Activated naive CD8-positive, alpha-beta T cell treated with anti-CD3 and anti-CD28 coated beads for 36 hours (primary cell): ENCODE measurements at regions not wholly inside any gene's neighbourhood (a gene's known extent, or its start where the extent isn't known, plus 50 kb on each side); places are given as distances from the start of the nearest gene placed in this dataset.
"Not testable (repeated sequence)": the region's sequence is repeated elsewhere in the genome, so short reads cannot be mapped to it uniquely, and the experiment has no call there.

Experiments
- DNase-seq: peaks from one replicate; pipeline ENCODE4 v3.0.0; 2021
- H3K27ac Mint-ChIP-seq: one replicate; pipeline ENCODE4 v1.8.0; 2022; ENCODE audit warnings: mild to moderate bottlenecking, moderate library complexity, mixed read lengths
- H3K27me3 Mint-ChIP-seq: one replicate; pipeline ENCODE4 v1.8.0; 2022; ENCODE audit warnings: mild to moderate bottlenecking, mixed read lengths
- H3K36me3 Mint-ChIP-seq: one replicate; pipeline ENCODE4 v1.8.0; 2021; ENCODE audit warnings: mild to moderate bottlenecking, mixed read lengths
- H3K4me1 Mint-ChIP-seq: one replicate; pipeline ENCODE4 v1.8.0; 2021; ENCODE audit warnings: mixed read lengths
- H3K4me3 Mint-ChIP-seq: one replicate; pipeline ENCODE4 v1.8.0; 2022; ENCODE audit warnings: mild to moderate bottlenecking, moderate library complexity, mixed read lengths
- H3K9me3 Mint-ChIP-seq: one replicate; pipeline ENCODE4 v1.8.0; 2022; ENCODE audit warnings: mixed read lengths

DNA sequence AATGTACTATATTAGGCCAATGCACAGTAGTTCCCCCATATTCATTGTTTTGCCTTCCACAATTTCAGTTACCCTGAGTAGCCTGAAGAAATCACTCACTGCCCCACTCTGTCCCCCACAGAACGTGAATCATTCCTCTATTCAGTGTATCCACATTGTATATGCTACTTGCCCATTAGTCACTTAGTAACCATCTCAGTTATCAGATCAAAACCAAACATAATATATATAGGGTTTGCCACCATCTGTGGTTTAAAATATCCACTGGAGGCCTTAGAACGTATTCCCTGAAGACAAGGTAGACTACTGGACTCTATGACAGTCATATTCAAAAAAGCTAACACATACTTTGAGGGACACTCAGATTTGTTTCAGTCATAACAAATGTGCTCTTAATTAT, 465.7 kb upstream of the RGMB start:
- peaks cover 6% of the 10 kb centered on the region for H3K4me1 Mint-ChIP-seq
- H3K27ac Mint-ChIP-seq, result no peak overlapping the region
- no peak overlapping the region for H3K4me3 Mint-ChIP-seq
- peaks cover 7% of the 10 kb centered on the region for H3K27me3 Mint-ChIP-seq
- DNase-seq, result no peak
- no peaks in the 10 kb centered on the region for H3K36me3 Mint-ChIP-seq
- H3K9me3 Mint-ChIP-seq, result no peaks in the 10 kb centered on the region

DNA sequence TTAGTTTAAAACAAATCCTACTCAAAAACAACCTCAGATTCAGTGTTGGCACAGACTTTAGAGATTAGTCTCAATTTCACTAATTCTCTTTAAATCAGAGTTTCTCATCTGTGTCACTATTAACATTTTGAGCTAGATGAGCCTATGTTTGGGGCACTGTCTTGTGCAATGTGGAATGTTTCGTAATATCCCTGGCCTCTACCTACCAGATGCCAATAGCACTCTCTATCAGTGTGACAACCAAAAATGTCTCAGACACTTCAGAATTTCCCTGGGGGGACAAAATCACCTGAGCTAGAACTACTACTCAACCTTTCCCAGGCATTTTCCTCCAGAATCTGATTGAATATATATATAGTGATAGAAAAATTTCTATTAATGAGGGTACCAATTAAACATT, 465.2 kb upstream of the RGMB start:
- Mint-ChIP-seq H3K36me3 (no peaks in the 10 kb centered on the region), H3K4me1 (peaks cover 6% of the 10 kb centered on the region), H3K27ac (no peak overlapping the region), H3K4me3 (no peak overlapping the region), H3K27me3 (peaks cover 5% of the 10 kb centered on the region), H3K9me3 (no peaks in the 10 kb centered on the region)
- no peak for DNase-seq

DNA sequence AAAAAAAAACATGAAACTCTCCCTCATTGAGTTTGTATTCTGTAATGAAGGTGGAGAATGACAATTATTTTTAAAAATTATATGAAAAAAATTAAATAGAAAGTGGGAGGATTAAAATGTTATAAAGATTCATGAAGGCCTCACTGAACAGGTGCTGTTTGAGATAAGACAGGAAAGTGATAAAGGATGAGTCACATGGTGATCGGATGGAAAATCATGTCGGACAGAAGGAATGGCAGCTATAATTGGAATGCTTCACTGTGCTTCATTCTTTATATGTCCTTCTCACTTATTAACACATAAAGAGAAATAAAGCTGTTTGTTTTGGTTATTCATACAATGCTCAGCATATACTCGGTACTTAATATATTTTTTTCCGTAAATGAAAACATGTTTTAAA, 464.5 kb upstream of the RGMB start:
- Mint-ChIP-seq H3K27me3 (no peaks in the 10 kb centered on the region), H3K27ac (no peak overlapping the region), H3K9me3 (no peaks in the 10 kb centered on the region), H3K4me1 (peaks cover 6% of the 10 kb centered on the region), H3K4me3 (no peak overlapping the region), H3K36me3 (no peaks in the 10 kb centered on the region)
- DNase-seq, result no peak

DNA sequence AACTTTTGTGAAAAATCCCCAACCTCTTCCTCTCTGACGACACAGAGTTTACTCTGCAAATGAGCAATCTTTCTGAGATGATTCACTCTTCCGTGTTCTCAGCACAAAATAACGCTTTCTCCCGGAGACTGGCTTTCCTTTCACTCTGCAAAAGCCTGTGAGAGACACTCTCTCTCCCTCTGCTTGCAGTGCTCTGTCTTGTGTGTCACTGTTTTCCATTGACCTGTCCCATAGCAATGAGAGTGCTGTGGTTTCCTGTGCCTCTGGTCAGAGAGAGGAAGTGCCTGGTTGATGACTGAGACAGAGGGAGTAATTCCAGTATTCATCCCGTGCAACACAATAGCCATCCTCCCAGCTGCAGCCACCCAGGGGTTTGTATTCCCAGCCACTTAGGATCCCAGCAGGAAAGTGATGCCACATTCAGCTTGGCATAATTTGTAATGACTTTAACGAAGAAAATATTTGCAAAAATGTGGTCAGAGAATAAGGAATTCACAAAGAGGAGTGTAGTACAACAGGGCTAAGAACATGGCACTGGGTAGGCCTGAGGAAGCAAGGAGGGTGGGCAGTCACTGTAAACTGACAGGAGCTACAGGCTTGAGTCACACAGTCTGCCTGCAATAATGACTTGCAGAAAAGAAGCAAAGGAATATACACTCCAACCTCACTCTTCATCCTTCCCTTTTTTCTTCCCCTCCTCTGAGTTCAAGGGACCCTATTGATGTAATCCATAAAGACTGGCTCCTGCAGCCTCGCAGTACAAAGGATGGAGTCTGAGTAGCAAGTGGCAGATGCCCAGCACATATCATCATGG, 463.5 kb upstream of the RGMB start:
- peak overlapping the region; percentile 65 for H3K27ac Mint-ChIP-seq
- H3K4me3 Mint-ChIP-seq, result no peak overlapping the region
- peaks cover 6% of the 10 kb centered on the region for H3K4me1 Mint-ChIP-seq
- no peaks in the 10 kb centered on the region for H3K27me3 Mint-ChIP-seq
- DNase-seq, result peak; percentile 12
- no peaks in the 10 kb centered on the region for H3K36me3 Mint-ChIP-seq
- H3K9me3 Mint-ChIP-seq, result no peaks in the 10 kb centered on the region

DNA sequence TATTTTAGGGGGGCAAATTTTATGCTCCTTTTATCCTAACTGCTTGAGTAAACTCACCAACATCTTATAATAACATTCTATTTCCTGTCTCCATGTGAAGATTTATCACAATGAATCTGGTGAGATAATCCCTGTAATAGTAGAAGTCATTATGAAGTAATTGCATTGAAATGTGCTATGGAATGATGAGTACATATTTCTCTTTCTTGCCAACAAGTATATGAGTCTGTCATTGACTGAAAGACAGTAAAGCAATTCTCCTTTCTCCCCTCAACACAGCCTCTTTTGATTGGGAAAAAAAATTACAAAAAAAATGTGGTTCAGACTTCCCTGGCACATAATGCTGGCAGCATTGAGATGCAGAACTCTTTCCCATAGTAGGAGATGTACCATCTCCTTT, 459.2 kb upstream of the RGMB start:
- H3K36me3 Mint-ChIP-seq, result no peaks in the 10 kb centered on the region
- no peak for DNase-seq
- no peaks in the 10 kb centered on the region for H3K27me3 Mint-ChIP-seq
- no peak overlapping the region for H3K4me3 Mint-ChIP-seq
- no peaks in the 10 kb centered on the region for H3K9me3 Mint-ChIP-seq
- H3K4me1 Mint-ChIP-seq, result peaks cover 4% of the 10 kb centered on the region
- H3K27ac Mint-ChIP-seq, result no peak overlapping the region

DNA sequence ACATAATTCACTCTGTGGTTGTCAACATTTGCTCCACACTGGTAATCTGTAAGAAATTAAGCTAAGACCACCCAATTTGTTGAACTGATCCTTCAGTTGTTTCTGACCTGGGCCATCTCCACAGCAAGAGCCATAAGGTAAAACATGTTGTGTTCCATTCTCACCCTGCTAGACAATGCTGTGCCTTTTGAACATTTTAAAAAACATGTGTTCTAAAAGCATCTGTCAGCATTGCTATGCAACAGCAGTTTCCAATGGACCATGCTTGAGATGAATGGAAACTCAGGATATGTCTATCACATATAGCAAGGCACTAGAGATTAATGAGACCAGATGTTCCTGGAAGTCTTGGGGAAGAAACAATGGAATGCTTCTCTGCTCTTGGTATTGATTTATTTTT, 455.1 kb upstream of the RGMB start:
- no peaks in the 10 kb centered on the region for H3K9me3 Mint-ChIP-seq
- H3K27me3 Mint-ChIP-seq, result no peaks in the 10 kb centered on the region
- no peaks in the 10 kb centered on the region for H3K36me3 Mint-ChIP-seq
- no peak overlapping the region for H3K27ac Mint-ChIP-seq
- no peaks in the 10 kb centered on the region for H3K4me1 Mint-ChIP-seq
- H3K4me3 Mint-ChIP-seq, result no peak overlapping the region
- no peak for DNase-seq

DNA sequence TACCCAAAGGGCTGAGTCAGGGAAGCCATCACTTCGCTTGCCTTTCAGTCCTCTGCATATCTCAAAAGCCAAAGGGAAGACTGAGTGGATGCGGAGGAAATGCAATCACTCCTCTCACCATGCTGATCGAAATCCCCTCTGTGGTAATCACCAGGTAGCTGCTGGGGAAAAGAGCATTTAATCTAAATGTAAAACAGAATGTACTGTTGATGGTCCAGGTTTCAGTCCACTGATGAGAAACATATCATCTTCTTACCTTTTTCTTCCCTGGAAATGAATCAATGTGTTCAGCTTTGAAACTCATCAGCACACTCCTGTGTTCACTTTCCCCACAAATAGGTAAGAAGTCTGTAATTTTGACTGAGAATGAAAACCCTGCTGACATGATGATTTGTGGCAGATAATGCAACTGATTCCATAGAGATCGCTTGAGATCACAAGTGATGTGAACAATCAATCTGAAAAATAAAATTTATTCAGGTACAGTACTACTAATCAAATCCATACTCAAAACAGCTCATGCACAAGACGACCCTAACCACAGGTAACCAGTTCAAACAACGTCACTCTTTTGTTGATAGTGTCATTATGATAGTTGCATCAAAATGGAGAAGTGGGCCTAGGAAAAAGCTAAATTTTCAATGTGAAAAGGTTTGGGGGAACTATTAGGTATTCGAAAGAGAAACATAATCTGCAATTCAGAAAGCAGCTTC, 454.0 kb upstream of the RGMB start:
- Mint-ChIP-seq H3K4me1 (no peaks in the 10 kb centered on the region), H3K9me3 (no peaks in the 10 kb centered on the region), H3K27me3 (no peaks in the 10 kb centered on the region), H3K27ac (no peak overlapping the region), H3K4me3 (no peak overlapping the region), H3K36me3 (no peaks in the 10 kb centered on the region)
- no peak for DNase-seq

DNA sequence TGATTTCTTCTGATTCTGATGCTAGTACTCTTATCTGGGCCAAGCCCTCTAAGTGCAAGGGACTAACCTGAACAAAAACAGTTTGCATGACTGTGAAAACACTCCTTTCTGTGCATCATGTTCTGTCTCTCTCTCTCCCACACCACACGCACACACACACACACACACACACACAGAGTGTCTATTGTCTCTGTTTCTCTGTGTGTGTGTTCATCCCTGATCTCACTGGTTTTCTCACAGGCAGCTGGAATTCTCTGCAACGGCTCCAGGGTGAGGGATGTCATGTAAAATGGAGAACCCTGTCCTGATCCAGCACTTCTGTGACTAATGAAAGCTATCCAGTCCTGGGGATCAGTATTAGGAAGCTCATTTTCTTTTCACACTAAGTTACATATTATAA, 453.1 kb upstream of the RGMB start:
- no peak overlapping the region for H3K4me3 Mint-ChIP-seq
- DNase-seq, result no peak
- H3K27me3 Mint-ChIP-seq, result no peaks in the 10 kb centered on the region
- H3K36me3 Mint-ChIP-seq, result no peaks in the 10 kb centered on the region
- H3K4me1 Mint-ChIP-seq, result no peaks in the 10 kb centered on the region
- H3K9me3 Mint-ChIP-seq, result no peaks in the 10 kb centered on the region
- H3K27ac Mint-ChIP-seq, result no peak overlapping the region

DNA sequence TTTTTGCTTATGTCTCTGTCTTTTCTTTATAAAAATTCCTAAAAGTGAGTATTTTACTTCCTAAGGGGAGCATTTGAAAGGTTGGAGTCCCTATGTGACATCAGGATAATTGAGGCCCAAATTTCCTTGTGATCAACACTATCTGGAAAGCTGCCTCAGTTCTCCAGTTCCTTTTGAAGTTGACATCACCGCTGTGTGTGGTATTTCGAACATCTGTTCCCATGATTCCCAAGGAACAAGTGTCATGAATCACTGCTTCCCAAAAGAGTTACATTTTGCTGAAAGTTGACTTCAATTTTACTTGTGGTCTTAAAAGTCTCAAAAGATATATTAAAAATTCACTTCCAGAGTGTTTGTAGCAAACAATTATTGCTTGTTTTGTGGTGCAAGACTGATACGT, 452.1 kb upstream of the RGMB start:
- no peak overlapping the region for H3K27ac Mint-ChIP-seq
- DNase-seq, result no peak
- H3K4me3 Mint-ChIP-seq, result no peak overlapping the region
- no peaks in the 10 kb centered on the region for H3K9me3 Mint-ChIP-seq
- no peaks in the 10 kb centered on the region for H3K36me3 Mint-ChIP-seq
- H3K27me3 Mint-ChIP-seq, result no peaks in the 10 kb centered on the region
- H3K4me1 Mint-ChIP-seq, result no peaks in the 10 kb centered on the region

DNA sequence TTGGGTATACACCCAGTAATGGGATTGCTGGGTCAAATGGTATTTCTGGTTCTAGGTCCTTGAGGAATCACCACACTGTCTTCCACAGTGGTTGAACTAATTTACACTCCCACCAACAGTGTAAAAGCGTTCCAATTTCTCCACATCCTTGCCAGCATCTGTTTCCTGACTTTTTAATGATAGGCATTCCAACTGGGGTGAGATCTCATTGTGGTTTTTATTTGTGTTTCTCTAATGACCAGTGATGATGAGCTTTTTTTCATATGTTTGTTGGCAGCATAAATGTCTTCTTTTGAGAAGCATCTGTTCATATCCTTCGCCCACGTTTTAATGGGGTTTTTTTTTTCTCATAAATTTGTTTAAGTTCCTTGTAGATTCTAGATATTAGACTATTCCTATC, 448.3 kb upstream of the RGMB start:
- not testable (repeated sequence) for H3K4me1 Mint-ChIP-seq, H3K27ac Mint-ChIP-seq, H3K36me3 Mint-ChIP-seq, H3K9me3 Mint-ChIP-seq, DNase-seq, H3K27me3 Mint-ChIP-seq, H3K4me3 Mint-ChIP-seq

DNA sequence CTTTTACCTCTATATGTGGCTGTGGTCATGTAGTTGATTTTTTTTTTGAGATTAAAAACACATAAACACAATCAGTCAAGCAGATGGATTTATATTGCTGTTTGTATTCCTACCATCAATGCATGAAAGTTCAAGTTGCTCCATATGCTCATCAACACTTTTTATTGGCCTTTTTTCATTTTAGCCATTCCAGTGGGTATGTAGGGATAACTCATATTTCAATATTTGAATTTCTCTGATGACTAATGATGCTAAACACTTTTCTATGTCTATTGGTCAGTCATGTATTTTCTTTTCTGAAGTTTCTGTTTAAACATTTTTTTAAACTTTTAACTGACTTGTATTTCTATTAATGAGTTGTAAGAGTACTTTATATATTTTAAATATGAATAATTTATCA, 445.4 kb upstream of the RGMB start:
- peaks cover under 1% of the 10 kb centered on the region for H3K9me3 Mint-ChIP-seq
- no peak overlapping the region for H3K4me3 Mint-ChIP-seq
- no peak for DNase-seq
- H3K27ac Mint-ChIP-seq, result no peak overlapping the region
- no peaks in the 10 kb centered on the region for H3K4me1 Mint-ChIP-seq
- no peaks in the 10 kb centered on the region for H3K27me3 Mint-ChIP-seq
- H3K36me3 Mint-ChIP-seq, result no peaks in the 10 kb centered on the region

DNA sequence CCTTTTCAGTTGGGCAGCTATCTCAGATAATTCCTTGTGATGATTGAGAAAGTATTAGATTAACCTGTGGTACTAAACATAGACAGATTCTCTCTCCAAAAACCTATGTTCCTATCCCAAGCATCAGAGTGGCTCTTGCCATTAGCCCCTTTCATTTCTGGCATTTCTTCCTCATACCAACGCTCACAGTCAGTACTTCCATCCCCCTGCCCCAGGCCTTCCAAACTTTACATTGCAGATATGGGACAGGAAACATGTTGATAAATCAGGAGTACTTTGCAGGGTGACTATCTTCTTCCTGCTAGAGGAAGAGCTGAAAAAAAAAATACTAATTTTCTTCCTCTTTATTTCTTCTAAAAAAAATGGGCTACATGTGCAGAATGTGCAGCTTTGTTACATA, 442.6 kb upstream of the RGMB start:
- H3K4me3 Mint-ChIP-seq, result no peak overlapping the region
- H3K27me3 Mint-ChIP-seq, result no peaks in the 10 kb centered on the region
- H3K27ac Mint-ChIP-seq, result no peak overlapping the region
- peaks cover 2% of the 10 kb centered on the region for H3K9me3 Mint-ChIP-seq
- no peak for DNase-seq
- H3K36me3 Mint-ChIP-seq, result no peaks in the 10 kb centered on the region
- H3K4me1 Mint-ChIP-seq, result no peaks in the 10 kb centered on the region

DNA sequence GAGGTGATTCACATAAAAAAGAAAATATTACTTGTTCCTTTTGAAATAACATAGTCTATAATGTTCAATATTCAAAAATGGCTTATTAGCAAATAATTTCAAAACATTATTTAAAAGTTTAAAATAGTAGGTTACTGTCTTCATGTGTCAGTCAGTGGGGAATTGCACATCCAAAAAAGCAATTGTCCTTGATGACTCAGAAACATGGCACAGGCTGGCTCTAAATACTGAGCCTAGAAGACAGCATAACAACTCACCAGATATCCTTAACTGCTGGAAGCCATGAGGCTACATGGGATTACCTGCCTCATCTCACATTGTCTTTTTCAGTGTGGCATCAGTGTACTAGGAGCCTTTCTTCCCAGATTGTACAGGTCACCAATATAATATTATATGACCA, 439.5 kb upstream of the RGMB start:
- H3K27me3 Mint-ChIP-seq, result no peaks in the 10 kb centered on the region
- H3K9me3 Mint-ChIP-seq, result peaks cover 2% of the 10 kb centered on the region
- no peaks in the 10 kb centered on the region for H3K36me3 Mint-ChIP-seq
- no peak for DNase-seq
- H3K27ac Mint-ChIP-seq, result no peak overlapping the region
- H3K4me3 Mint-ChIP-seq, result no peak overlapping the region
- H3K4me1 Mint-ChIP-seq, result no peaks in the 10 kb centered on the region

DNA sequence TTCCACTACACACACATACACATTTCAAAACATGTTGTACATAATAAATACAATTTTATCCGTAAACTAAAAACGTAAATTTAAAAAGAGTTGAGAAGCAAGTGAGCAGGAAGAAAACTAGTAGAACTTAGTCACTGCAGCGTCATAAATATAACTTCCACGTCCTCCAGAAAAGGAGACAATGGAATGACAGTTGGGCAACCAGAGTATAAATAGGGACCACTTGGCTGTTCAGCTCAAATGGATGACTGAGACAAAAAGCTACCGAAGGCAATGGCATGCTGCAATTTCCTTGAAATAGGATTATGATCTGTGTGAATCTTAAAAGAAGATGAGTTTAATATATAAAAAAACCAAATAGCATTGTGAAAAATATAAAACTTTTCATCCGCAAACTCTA, 438.5 kb upstream of the RGMB start:
- Mint-ChIP-seq H3K27me3 (no peaks in the 10 kb centered on the region), H3K36me3 (no peaks in the 10 kb centered on the region), H3K9me3 (peaks cover 2% of the 10 kb centered on the region), H3K4me1 (no peaks in the 10 kb centered on the region), H3K27ac (no peak overlapping the region), H3K4me3 (no peak overlapping the region)
- no peak for DNase-seq

DNA sequence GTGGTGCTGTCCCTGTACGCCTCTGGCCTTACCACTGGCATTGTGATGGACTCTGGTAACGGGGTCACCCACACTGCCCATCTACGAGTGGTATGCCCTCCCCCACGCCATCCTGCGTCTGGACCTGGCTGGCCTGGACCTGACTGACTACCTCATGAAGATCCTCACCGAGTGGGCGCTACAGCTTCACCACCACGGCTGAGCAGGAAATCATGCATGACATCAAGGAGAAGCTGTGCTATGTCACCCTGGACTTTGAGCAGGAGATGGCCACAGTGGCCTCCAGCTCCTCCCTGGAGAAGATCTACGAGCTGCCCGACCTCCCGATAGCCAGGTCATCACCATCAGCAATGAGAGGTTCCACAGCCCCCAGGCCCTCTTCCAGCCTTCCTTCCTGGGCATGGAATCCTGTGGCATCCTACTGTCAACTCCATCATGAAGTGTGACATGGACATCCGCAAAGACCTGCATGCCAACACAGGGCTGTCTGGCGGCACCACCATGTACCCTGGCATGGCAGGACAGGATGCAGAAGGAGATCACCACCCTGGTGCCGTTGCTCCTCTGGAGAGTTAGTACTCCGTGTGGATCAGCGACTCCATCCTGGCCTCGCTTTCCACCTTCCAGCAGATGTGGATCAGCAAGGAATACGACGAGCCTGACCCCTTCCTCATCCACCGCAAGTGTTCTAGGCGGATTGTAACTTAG, 434.2 kb upstream of the RGMB start:
- Mint-ChIP-seq H3K27ac (no peak overlapping the region), H3K36me3 (no peaks in the 10 kb centered on the region), H3K27me3 (no peaks in the 10 kb centered on the region), H3K9me3 (no peaks in the 10 kb centered on the region), H3K4me3 (no peak overlapping the region), H3K4me1 (no peaks in the 10 kb centered on the region)
- no peak for DNase-seq
